C4-2B (cell line): ENCODE measurements at regions not wholly inside any gene's neighbourhood (a gene's known extent, or its start where the extent isn't known, plus 50 kb on each side); places are given as distances from the start of the nearest gene placed in this dataset.
"Not testable (repeated sequence)": the region's sequence is repeated elsewhere in the genome, so short reads cannot be mapped to it uniquely, and the experiment has no call there.

Experiments used
- CTCF ChIP-seq: fragments of 450-650 bp; conservative IDR thresholded peaks from 2 replicates; pipeline ENCODE4 v1.5.1; 2017; ENCODE audit warnings: mild to moderate bottlenecking
- ZFX ChIP-seq: fragments of 450-650 bp; IDR thresholded peaks from 2 replicates; pipeline ENCODE4 v1.6.1; 2017

- TF ChIP-seq CTCF, ZFX: not testable (repeated sequence)
These were observed 54.1 kb upstream of the NOTCH2NLA start for GRCh38 chr1:146282807-146283526.
